M059J (cell line): ENCODE measurements at regions not wholly inside any gene's neighbourhood (a gene's known extent, or its start where the extent isn't known, plus 50 kb on each side); places are given as distances from the start of the nearest gene placed in this dataset.
"Not testable (repeated sequence)": the region's sequence is repeated elsewhere in the genome, so short reads cannot be mapped to it uniquely, and the experiment has no call there.

Experiments
- DNase-seq: peaks from one replicate; pipeline ENCODE4 v3.0.0-alpha.2; 2012; ENCODE audit warnings: low read depth

- DNase-seq = no peak
Observed at GRCh38 chr3:34868935-34869334, 770.4 kb upstream of the ARPP21 start.

- no peak for DNase-seq
Observed at GRCh38 chr3:34869696-34870095, 769.6 kb upstream of the ARPP21 start.

GRCh38 chr3:34872406-34872805 lies 766.9 kb upstream of the ARPP21 start:
- no peak for DNase-seq

- DNase-seq = no peak
Observed at GRCh38 chr3:34876997-34877396, 762.3 kb upstream of the ARPP21 start.

GRCh38 chr3:34878488-34878887 lies 760.8 kb upstream of the ARPP21 start:
- no peak for DNase-seq

- DNase-seq = no peak
Observed at GRCh38 chr3:34881026-34881425, 758.3 kb upstream of the ARPP21 start.

GRCh38 chr3:34882764-34883163 lies 756.6 kb upstream of the ARPP21 start:
- DNase-seq = no peak

- no peak for DNase-seq
Observed at GRCh38 chr3:34884007-34884406, 755.3 kb upstream of the ARPP21 start.

- no peak for DNase-seq
Observed at GRCh38 chr3:34886443-34886842, 752.9 kb upstream of the ARPP21 start.

GRCh38 chr3:34889641-34890040 lies 749.7 kb upstream of the ARPP21 start:
- DNase-seq = no peak

- no peak for DNase-seq
Observed at GRCh38 chr3:34890247-34890646, 749.1 kb upstream of the ARPP21 start.

GRCh38 chr3:34891941-34892340 lies 747.4 kb upstream of the ARPP21 start:
- DNase-seq = no peak

- DNase-seq = no peak
Observed at GRCh38 chr3:34895841-34896240, 743.5 kb upstream of the ARPP21 start.

GRCh38 chr3:34909679-34910078 lies 729.6 kb upstream of the ARPP21 start:
- DNase-seq = not testable (repeated sequence)

GRCh38 chr3:34919025-34919424 lies 720.3 kb upstream of the ARPP21 start:
- no peak for DNase-seq

GRCh38 chr3:34920806-34921205 lies 718.5 kb upstream of the ARPP21 start:
- DNase-seq = no peak

- DNase-seq = no peak
Observed at GRCh38 chr3:34924961-34925360, 714.4 kb upstream of the ARPP21 start.

GRCh38 chr3:34925851-34926250 lies 713.5 kb upstream of the ARPP21 start:
- no peak for DNase-seq

- DNase-seq = no peak
Observed at GRCh38 chr3:34929036-34929435, 710.3 kb upstream of the ARPP21 start.

GRCh38 chr3:34934660-34935059 lies 704.7 kb upstream of the ARPP21 start:
- DNase-seq = no peak

GRCh38 chr3:34938784-34939183 lies 700.5 kb upstream of the ARPP21 start:
- DNase-seq = no peak

- DNase-seq = no peak
Observed at GRCh38 chr3:34942256-34942655, 697.1 kb upstream of the ARPP21 start.

- no peak for DNase-seq
Observed at GRCh38 chr3:34947834-34948233, 691.5 kb upstream of the ARPP21 start.

GRCh38 chr3:34948517-34948916 lies 690.8 kb upstream of the ARPP21 start:
- DNase-seq = no peak

- DNase-seq = no peak
Observed at GRCh38 chr3:34955680-34956079, 683.6 kb upstream of the ARPP21 start.
